Vagina (tissue), 2 donors: ENCODE measurements at regions not wholly inside any gene's neighbourhood (a gene's known extent, or its start where the extent isn't known, plus 50 kb on each side); places are given as distances from the start of the nearest gene placed in this dataset.

Experiments used
- POLR2A ChIP-seq, 2 donors: fragments of 450-650 bp; IDR thresholded peaks; one replicate each; pipeline ENCODE4 v1.6.1; 2017; ENCODE audit warnings: antibody characterized with exemption in 2 of 2, mild to moderate bottlenecking in 2 of 2, moderate library complexity in 2 of 2
- POLR2AphosphoS5 ChIP-seq, 2 donors: sonication (generic); formaldehyde crosslinking; IDR thresholded peaks; one replicate each; pipeline ENCODE4 v1.9.0; 2017; ENCODE audit warnings: antibody characterized with exemption in 2 of 2, mild to moderate bottlenecking in 2 of 2, low read depth in 1 of 2; ENCODE audit not compliant: insufficient read depth in 1 of 2
- TF ChIP-seq, protein P1 (sequence below), 3 experiments: fragments of 450-650 bp in 2 of 3; fragments of 200-600 bp in 1 of 3; sonication (generic) in 1 of 3; IDR thresholded peaks; one replicate each; pipeline ENCODE4 v1.5.1; 2017 to 2019; ENCODE audit warnings: antibody characterized with exemption in 3 of 3, mild to moderate bottlenecking in 2 of 3, moderate library complexity in 2 of 3

DNA sequence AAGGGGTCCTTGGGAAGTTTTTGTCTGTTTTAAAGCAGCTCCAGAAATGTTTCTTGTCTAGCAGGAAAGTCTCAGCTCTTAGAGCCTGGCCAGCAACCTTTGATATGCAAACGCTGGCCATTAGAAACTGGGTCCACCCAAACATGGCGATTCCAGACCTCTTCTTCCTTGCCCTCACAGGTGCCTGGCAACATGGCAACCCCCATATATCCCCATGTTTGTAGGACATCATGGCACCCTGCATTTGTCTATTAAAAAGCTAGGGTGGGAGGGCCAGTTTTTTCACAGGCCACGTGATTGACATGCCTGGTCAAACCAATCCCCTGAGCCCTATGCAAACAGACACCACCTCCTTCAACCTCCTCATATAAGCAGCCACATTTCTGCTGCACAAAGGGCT lies 848.7 kb upstream of the FOXG1 start:
- TF ChIP-seq, protein P1, sequence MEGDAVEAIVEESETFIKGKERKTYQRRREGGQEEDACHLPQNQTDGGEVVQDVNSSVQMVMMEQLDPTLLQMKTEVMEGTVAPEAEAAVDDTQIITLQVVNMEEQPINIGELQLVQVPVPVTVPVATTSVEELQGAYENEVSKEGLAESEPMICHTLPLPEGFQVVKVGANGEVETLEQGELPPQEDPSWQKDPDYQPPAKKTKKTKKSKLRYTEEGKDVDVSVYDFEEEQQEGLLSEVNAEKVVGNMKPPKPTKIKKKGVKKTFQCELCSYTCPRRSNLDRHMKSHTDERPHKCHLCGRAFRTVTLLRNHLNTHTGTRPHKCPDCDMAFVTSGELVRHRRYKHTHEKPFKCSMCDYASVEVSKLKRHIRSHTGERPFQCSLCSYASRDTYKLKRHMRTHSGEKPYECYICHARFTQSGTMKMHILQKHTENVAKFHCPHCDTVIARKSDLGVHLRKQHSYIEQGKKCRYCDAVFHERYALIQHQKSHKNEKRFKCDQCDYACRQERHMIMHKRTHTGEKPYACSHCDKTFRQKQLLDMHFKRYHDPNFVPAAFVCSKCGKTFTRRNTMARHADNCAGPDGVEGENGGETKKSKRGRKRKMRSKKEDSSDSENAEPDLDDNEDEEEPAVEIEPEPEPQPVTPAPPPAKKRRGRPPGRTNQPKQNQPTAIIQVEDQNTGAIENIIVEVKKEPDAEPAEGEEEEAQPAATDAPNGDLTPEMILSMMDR (IDR thresholded peaks at IDR 0.05), result no peak
- no peak for TF ChIP-seq POLR2A (IDR thresholded peaks at IDR 0.05)
- no peak for TF ChIP-seq POLR2AphosphoS5 (IDR thresholded peaks at IDR 0.05; ENCODE audit: insufficient read depth in 1 of 2, low read depth in 1 of 2)
